Type B pancreatic cell (in vitro differentiated cells): ENCODE measurements at regions not wholly inside any gene's neighbourhood (a gene's known extent, or its start where the extent isn't known, plus 50 kb on each side); places are given as distances from the start of the nearest gene placed in this dataset.
"Not testable (repeated sequence)": the region's sequence is repeated elsewhere in the genome, so short reads cannot be mapped to it uniquely, and the experiment has no call there.

Source experiments
- DNase-seq: peaks from one replicate; pipeline ENCODE4 v3.0.0; 2021; ENCODE audit warnings: mixed read lengths; ENCODE audit not compliant: unreplicated experiment; ENCODE audit errors: extremely low spot score
- H3K27ac Mint-ChIP-seq: 2 replicates; pipeline ENCODE4 v1.8.0; 2021; ENCODE audit warnings: mild to moderate bottlenecking, mixed read lengths
- H3K27me3 Mint-ChIP-seq: 2 replicates; pipeline ENCODE4 v1.8.0; 2021; ENCODE audit warnings: mixed read lengths
- H3K36me3 Mint-ChIP-seq: 2 replicates; pipeline ENCODE4 v1.8.0; 2021; ENCODE audit warnings: mixed read lengths
- H3K4me1 Mint-ChIP-seq: one replicate; pipeline ENCODE4 v1.8.0; 2021; ENCODE audit warnings: mixed read lengths; ENCODE audit not compliant: unreplicated experiment
- H3K4me3 Mint-ChIP-seq: 2 replicates; pipeline ENCODE4 v1.8.0; 2021; ENCODE audit warnings: mild to moderate bottlenecking, mixed read lengths
- H3K9me3 Mint-ChIP-seq: 2 replicates; pipeline ENCODE4 v1.8.0; 2021; ENCODE audit warnings: mixed read lengths

- not testable (repeated sequence) for H3K4me3 Mint-ChIP-seq, DNase-seq, H3K27ac Mint-ChIP-seq, H3K4me1 Mint-ChIP-seq, H3K36me3 Mint-ChIP-seq
- peaks cover 34% of the 10 kb centered on the region for H3K27me3 Mint-ChIP-seq
- peaks cover 11% of the 10 kb centered on the region for H3K9me3 Mint-ChIP-seq
These were observed 1654.9 kb downstream of the SPATA31A7 start for GRCh38 chr9:62844681-62845185.

- H3K36me3 Mint-ChIP-seq, H3K4me1 Mint-ChIP-seq, DNase-seq, H3K27ac Mint-ChIP-seq, H3K9me3 Mint-ChIP-seq, H3K4me3 Mint-ChIP-seq: not testable (repeated sequence)
- peaks cover 37% of the 10 kb centered on the region for H3K27me3 Mint-ChIP-seq
These were observed 1658.4 kb downstream of the SPATA31A7 start for GRCh38 chr9:62848258-62848657.

- H3K4me3 Mint-ChIP-seq, H3K9me3 Mint-ChIP-seq, H3K36me3 Mint-ChIP-seq, H3K4me1 Mint-ChIP-seq, DNase-seq, H3K27ac Mint-ChIP-seq: not testable (repeated sequence)
- peaks cover 33% of the 10 kb centered on the region for H3K27me3 Mint-ChIP-seq
These were observed 1660.2 kb downstream of the SPATA31A7 start for GRCh38 chr9:62849991-62850390.

- DNase-seq, H3K9me3 Mint-ChIP-seq, H3K36me3 Mint-ChIP-seq, H3K27ac Mint-ChIP-seq, H3K4me3 Mint-ChIP-seq, H3K4me1 Mint-ChIP-seq: not testable (repeated sequence)
- peaks cover 41% of the 10 kb centered on the region for H3K27me3 Mint-ChIP-seq
These were observed 1667.4 kb downstream of the SPATA31A7 start for GRCh38 chr9:62857280-62857679.

GRCh38 chr9:62858240-62858639, 1668.4 kb downstream of the SPATA31A7 start:
- not testable (repeated sequence) for H3K9me3 Mint-ChIP-seq, H3K27ac Mint-ChIP-seq
- H3K27me3 Mint-ChIP-seq = peaks cover 43% of the 10 kb centered on the region

GRCh38 chr9:62860939-62861860, 1671.4 kb downstream of the SPATA31A7 start:
- DNase-seq, H3K27ac Mint-ChIP-seq, H3K36me3 Mint-ChIP-seq, H3K4me3 Mint-ChIP-seq, H3K9me3 Mint-ChIP-seq, H3K4me1 Mint-ChIP-seq: not testable (repeated sequence)
- peaks cover 68% of the 10 kb centered on the region for H3K27me3 Mint-ChIP-seq

More at GRCh38 chr9:62858240-62858639, 1668.4 kb downstream of the SPATA31A7 start:
- H3K36me3 Mint-ChIP-seq, H3K4me1 Mint-ChIP-seq, H3K4me3 Mint-ChIP-seq, DNase-seq: not testable (repeated sequence)

- not testable (repeated sequence) for H3K36me3 Mint-ChIP-seq, H3K27ac Mint-ChIP-seq, DNase-seq, H3K9me3 Mint-ChIP-seq, H3K4me1 Mint-ChIP-seq, H3K4me3 Mint-ChIP-seq
- peaks cover 71% of the 10 kb centered on the region for H3K27me3 Mint-ChIP-seq
These were observed 1672.3 kb downstream of the SPATA31A7 start for GRCh38 chr9:62862180-62862579.

- Mint-ChIP-seq H3K27ac (peak overlapping the region; percentile 39), H3K27me3 (peaks cover 77% of the 10 kb centered on the region), H3K4me3 (peak overlapping the region; percentile 19)
- H3K4me1 Mint-ChIP-seq, H3K36me3 Mint-ChIP-seq, DNase-seq, H3K9me3 Mint-ChIP-seq: not testable (repeated sequence)
These were observed 1673.5 kb downstream of the SPATA31A7 start for GRCh38 chr9:62863319-62863718.

GRCh38 chr9:62863867-62864266, 1674.0 kb downstream of the SPATA31A7 start:
- not testable (repeated sequence) for H3K36me3 Mint-ChIP-seq, H3K27ac Mint-ChIP-seq, DNase-seq, H3K4me1 Mint-ChIP-seq, H3K9me3 Mint-ChIP-seq
- Mint-ChIP-seq H3K4me3 (peak overlapping the region; percentile 20), H3K27me3 (peaks cover 78% of the 10 kb centered on the region)

- Mint-ChIP-seq H3K4me3 (peak overlapping the region; percentile 86), H3K27me3 (peaks cover 82% of the 10 kb centered on the region), H3K27ac (peak overlapping the region; percentile 92)
- H3K4me1 Mint-ChIP-seq, H3K9me3 Mint-ChIP-seq, H3K36me3 Mint-ChIP-seq: not testable (repeated sequence)
- DNase-seq = peak; percentile 87
These were observed 1674.9 kb downstream of the SPATA31A7 start for GRCh38 chr9:62864481-62865469.

- peaks cover 78% of the 10 kb centered on the region for H3K27me3 Mint-ChIP-seq
- H3K27ac Mint-ChIP-seq, H3K4me1 Mint-ChIP-seq, DNase-seq, H3K36me3 Mint-ChIP-seq, H3K4me3 Mint-ChIP-seq, H3K9me3 Mint-ChIP-seq: not testable (repeated sequence)
These were observed 1679.2 kb downstream of the SPATA31A7 start for GRCh38 chr9:62869061-62869460.

GRCh38 chr9:62871765-62872164, 1681.9 kb downstream of the SPATA31A7 start:
- peaks cover 67% of the 10 kb centered on the region for H3K27me3 Mint-ChIP-seq
- not testable (repeated sequence) for H3K4me3 Mint-ChIP-seq, H3K36me3 Mint-ChIP-seq, H3K4me1 Mint-ChIP-seq, DNase-seq, H3K9me3 Mint-ChIP-seq, H3K27ac Mint-ChIP-seq

GRCh38 chr9:62874213-62874612, 1684.4 kb downstream of the SPATA31A7 start:
- not testable (repeated sequence) for H3K36me3 Mint-ChIP-seq, H3K9me3 Mint-ChIP-seq, H3K4me1 Mint-ChIP-seq, H3K27ac Mint-ChIP-seq, DNase-seq, H3K4me3 Mint-ChIP-seq
- H3K27me3 Mint-ChIP-seq = peaks cover 58% of the 10 kb centered on the region
